Panc1 (cell line): ENCODE measurements at regions not wholly inside any gene's neighbourhood (a gene's known extent, or its start where the extent isn't known, plus 50 kb on each side); places are given as distances from the start of the nearest gene placed in this dataset.

Experiments used
- ATAC-seq: fragments of 200-7000 bp; cut with Tn5 transposase; 2 replicates; pipeline ENCODE4 v1.9.1; 2020; ENCODE audit warnings: mild to moderate bottlenecking, moderate library complexity
- BruUV-seq: library from RNA; stranded (reverse); fragments of 400-500 nt; replicated peaks from 2 replicates; lab custom pipeline; 2021; lab: Mats Ljungman, UMichigan
- CTCF ChIA-PET: fragments of 300-600 bp; sonication (Branson Sonifier 250); formaldehyde crosslinking; loops from one replicate; lab custom pipeline; 2022; ENCODE audit warnings: antibody characterized with exemption; lab: Charles Lee
- POLR2A ChIA-PET: fragments of 300-600 bp; sonication (Branson Sonifier 250); formaldehyde crosslinking; loops from one replicate; lab custom pipeline; 2022; ENCODE audit warnings: antibody characterized with exemption; lab: Charles Lee
- DNase-seq: peaks from one replicate; pipeline ENCODE4 v3.0.0-alpha.2; 2010; ENCODE audit warnings: low read depth, low spot score
- H3K27ac ChIP-seq: 2 replicates; pipeline ENCODE4 v1.5.1; 2011; ENCODE audit warnings: mild to moderate bottlenecking, low read length, inconsistent platforms
- H3K27me3 ChIP-seq: fragments of 200-500 bp; sonication (Bioruptor generic); 2 replicates; pipeline ENCODE4 v1.6.0; 2014; ENCODE audit warnings: low read length, inconsistent platforms; ENCODE audit not compliant: control insufficient read depth, insufficient read depth
- H3K36me3 ChIP-seq: fragments of 200-500 bp; sonication (Bioruptor generic); 2 replicates; pipeline ENCODE4 v1.5.1; 2014; ENCODE audit warnings: inconsistent platforms, mild to moderate bottlenecking, low read length, moderate library complexity; ENCODE audit not compliant: control insufficient read depth, insufficient read depth
- H3K4me1 ChIP-seq: 2 replicates; pipeline ENCODE4 v1.5.1; 2011; ENCODE audit warnings: inconsistent platforms, mild to moderate bottlenecking, low read length, moderate library complexity; ENCODE audit not compliant: control insufficient read depth, insufficient read depth
- H3K4me3 ChIP-seq, 2 experiments: 2 replicates each; pipeline ENCODE4 v1.5.1; 2011 to 2012; ENCODE audit warnings: low read depth in 2 of 2, low read length in 2 of 2, mild to moderate bottlenecking in 2 of 2, inconsistent platforms in 1 of 2, moderate library complexity in 1 of 2
- H3K9me3 ChIP-seq: fragments of 200-500 bp; sonication (Bioruptor generic); 2 replicates; pipeline ENCODE4 v1.5.1; 2014; ENCODE audit warnings: low read depth, mild to moderate bottlenecking, inconsistent platforms, low read length, moderate library complexity; ENCODE audit not compliant: control insufficient read depth, insufficient read depth
- POLR2AphosphoS5 ChIP-seq: IDR thresholded peaks from 2 replicates; pipeline ENCODE4 v1.6.1; 2012; ENCODE audit warnings: mild to moderate bottlenecking, low read depth, low read length, moderate library complexity
- REST ChIP-seq, 2 experiments: IDR thresholded peaks; 2 replicates each; pipeline ENCODE4 v1.6.1; 2011 to 2012; ENCODE audit warnings: low read depth in 2 of 2, control low read depth in 1 of 2, low read length in 1 of 2, mild to moderate bottlenecking in 1 of 2, moderate library complexity in 1 of 2; ENCODE audit not compliant: insufficient read depth in 1 of 2
- SIN3A ChIP-seq: IDR thresholded peaks from 2 replicates; pipeline ENCODE4 v1.6.1; 2012; ENCODE audit warnings: low read depth, mild to moderate bottlenecking, low read length, moderate library complexity, borderline replicate concordance; ENCODE audit not compliant: insufficient read depth
- TCF7L2 ChIP-seq: IDR thresholded peaks from 2 replicates; pipeline ENCODE4 v1.6.1; 2011; ENCODE audit warnings: mild to moderate bottlenecking, low read depth, low read length, inconsistent platforms
- in situ Hi-C: cut with HindIII; loops from 2 replicates; pipeline ENCODE4 v1.10.0; 2016; ENCODE audit warnings: low sequenced_read_pairs, low pct_unique_long_range_greater_than_20kb
- intact Hi-C: fragments of 100-400 bp; cut with micrococcal nuclease; formaldehyde crosslinking; loops from one replicate; pipeline ENCODE4 v1.10.0; 2022; ENCODE audit not compliant: unreplicated experiment
- TF ChIP-seq, protein P1 (sequence below): fragments of 450-650 bp; IDR thresholded peaks from 2 replicates; pipeline ENCODE4 v1.5.1; 2017; ENCODE audit warnings: mild to moderate bottlenecking

- in situ Hi-C loops (no loop called here), intact Hi-C loops (no loop called here)
- POLR2A ChIA-PET = no interaction called here
- TF ChIP-seq SIN3A (no peak), POLR2AphosphoS5 (no peak), REST (IDR thresholded peaks at IDR 0.05; ENCODE audit: insufficient read depth in 1 of 2, low read depth in 2 of 2, low read length in 1 of 2) (no peak), TCF7L2 (no peak)
- TF ChIP-seq, protein P1, sequence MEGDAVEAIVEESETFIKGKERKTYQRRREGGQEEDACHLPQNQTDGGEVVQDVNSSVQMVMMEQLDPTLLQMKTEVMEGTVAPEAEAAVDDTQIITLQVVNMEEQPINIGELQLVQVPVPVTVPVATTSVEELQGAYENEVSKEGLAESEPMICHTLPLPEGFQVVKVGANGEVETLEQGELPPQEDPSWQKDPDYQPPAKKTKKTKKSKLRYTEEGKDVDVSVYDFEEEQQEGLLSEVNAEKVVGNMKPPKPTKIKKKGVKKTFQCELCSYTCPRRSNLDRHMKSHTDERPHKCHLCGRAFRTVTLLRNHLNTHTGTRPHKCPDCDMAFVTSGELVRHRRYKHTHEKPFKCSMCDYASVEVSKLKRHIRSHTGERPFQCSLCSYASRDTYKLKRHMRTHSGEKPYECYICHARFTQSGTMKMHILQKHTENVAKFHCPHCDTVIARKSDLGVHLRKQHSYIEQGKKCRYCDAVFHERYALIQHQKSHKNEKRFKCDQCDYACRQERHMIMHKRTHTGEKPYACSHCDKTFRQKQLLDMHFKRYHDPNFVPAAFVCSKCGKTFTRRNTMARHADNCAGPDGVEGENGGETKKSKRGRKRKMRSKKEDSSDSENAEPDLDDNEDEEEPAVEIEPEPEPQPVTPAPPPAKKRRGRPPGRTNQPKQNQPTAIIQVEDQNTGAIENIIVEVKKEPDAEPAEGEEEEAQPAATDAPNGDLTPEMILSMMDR = no peak
- H3K4me3 ChIP-seq = no peak overlapping the region
- H3K27ac ChIP-seq = no peak overlapping the region
- ATAC-seq = no peak
- no peaks in the 10 kb centered on the region for H3K36me3 ChIP-seq
- no peaks in the 10 kb centered on the region for H3K9me3 ChIP-seq
- no peaks in the 10 kb centered on the region for H3K27me3 ChIP-seq
- DNase-seq = no peak
- CTCF ChIA-PET = no interaction called here
- BruUV-seq = no TSS peak
- H3K4me1 ChIP-seq = no peaks in the 10 kb centered on the region
These were observed 115.4 kb downstream of the ADRB2 start for GRCh38 chr5:148941810-148942209.

DNA sequence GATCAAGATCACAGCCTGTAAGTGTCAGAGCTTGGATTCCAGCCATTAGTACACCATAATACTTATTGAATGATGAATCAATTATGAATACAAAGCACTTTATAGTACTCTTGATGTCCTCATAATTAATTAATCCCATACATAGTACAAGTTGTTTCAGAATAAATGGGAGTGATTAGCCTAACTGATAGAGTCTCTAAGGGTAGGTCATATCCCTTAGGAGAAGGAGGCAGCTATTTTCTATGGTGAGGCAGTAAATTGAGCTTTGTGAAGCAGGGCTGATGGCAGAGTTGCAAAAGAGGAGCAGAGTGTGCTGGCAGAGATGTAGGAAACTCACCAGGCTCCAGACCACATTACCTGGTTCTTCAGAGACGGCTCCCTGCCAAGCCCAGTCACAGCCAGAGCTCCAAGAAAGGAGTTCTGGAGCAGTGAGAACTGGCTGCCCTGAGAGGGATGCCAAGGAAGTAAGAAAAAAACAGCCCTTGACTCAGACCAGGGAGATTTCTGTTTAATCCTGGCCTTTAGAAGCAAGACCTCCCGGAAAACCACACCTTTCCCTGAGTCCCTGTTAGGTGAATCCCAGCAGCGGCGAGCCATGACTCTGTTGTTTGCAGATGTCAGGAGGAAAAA, 112.9 kb downstream of the SH3TC2 start:
- ATAC-seq (no peak), DNase-seq (no peak)
- Histone ChIP-seq H3K9me3 (no peaks in the 10 kb centered on the region), H3K27me3 (no peaks in the 10 kb centered on the region), H3K4me1 (no peaks in the 10 kb centered on the region), H3K27ac (no peak overlapping the region), H3K36me3 (no peaks in the 10 kb centered on the region), H3K4me3 (no peak overlapping the region)
- no TSS peak for BruUV-seq
- CTCF ChIA-PET = interaction anchor here (0.8 kb wide), 1 partner anchor 10 kb away, joined by 4 read pairs; no protein-coding TSS in a partner anchor
- TF ChIP-seq POLR2AphosphoS5 = no peak
- no peak for TF ChIP-seq REST (IDR thresholded peaks at IDR 0.05; ENCODE audit: insufficient read depth in 1 of 2, low read depth in 2 of 2, low read length in 1 of 2)
- TF ChIP-seq SIN3A = no peak
- TF ChIP-seq TCF7L2 = no peak
- TF ChIP-seq, protein P1 = no peak
- in situ Hi-C loops (no loop called here), intact Hi-C loops (no loop called here)
- POLR2A ChIA-PET = no interaction called here
